Keratinocyte (primary cell): ENCODE measurements at regions not wholly inside any gene's neighbourhood (a gene's known extent, or its start where the extent isn't known, plus 50 kb on each side); places are given as distances from the start of the nearest gene placed in this dataset.

Experiments
- DNase-seq: peaks from one replicate; pipeline ENCODE4 v3.0.0-alpha.2; 2011; ENCODE audit warnings: low read depth, missing footprints, low spot score
- FAIRE-seq: peaks from 2 replicates; lab custom pipeline; 2011; peaks lifted over from hg19 to GRCh38; lab: Jason Lieb, UNC
- H2AFZ ChIP-seq: 2 replicates; pipeline ENCODE4 v1.6.0; 2012; ENCODE audit warnings: low read length, control low read depth, inconsistent platforms; ENCODE audit not compliant: control insufficient read depth
- H3K27ac ChIP-seq: 2 replicates; pipeline ENCODE4 v1.5.1; 2011; ENCODE audit warnings: low read length; ENCODE audit not compliant: control insufficient read depth, insufficient read depth
- H3K27me3 ChIP-seq: 3 replicates; pipeline ENCODE4 v1.6.0; 2011; ENCODE audit warnings: low read length; ENCODE audit not compliant: control insufficient read depth, insufficient read depth; ENCODE audit errors: extremely low read depth
- H3K36me3 ChIP-seq, 2 experiments: 2 replicates in 1 of 2; 3 replicates in 1 of 2; pipeline ENCODE4 v1.5.1; 2011; ENCODE audit warnings: low read length in 2 of 2, mild to moderate bottlenecking in 1 of 2; ENCODE audit not compliant: control insufficient read depth in 2 of 2, insufficient read depth in 2 of 2; ENCODE audit errors: extremely low read depth in 1 of 2
- H3K4me1 ChIP-seq: 3 replicates; pipeline ENCODE4 v1.5.1; 2011; ENCODE audit warnings: low read length; ENCODE audit not compliant: control insufficient read depth, insufficient read depth; ENCODE audit errors: extremely low read depth
- H3K4me2 ChIP-seq: 3 replicates; pipeline ENCODE4 v1.6.0; 2011; ENCODE audit warnings: low read depth, low read length; ENCODE audit not compliant: control insufficient read depth, insufficient read depth; ENCODE audit errors: extremely low read depth
- H3K4me3 ChIP-seq, 3 experiments: fragments of 200-600 bp in 1 of 3; sonication (generic) in 1 of 3; 2 replicates in 2 of 3; 3 replicates in 1 of 3; pipeline ENCODE4 v1.5.1; 2011 to 2016; ENCODE audit warnings: low read length in 3 of 3, mild to moderate bottlenecking in 3 of 3, control low read depth in 2 of 3, inconsistent platforms in 1 of 3, low read depth in 1 of 3, mixed read lengths in 1 of 3, mixed run types in 1 of 3, moderate library complexity in 1 of 3; ENCODE audit not compliant: control insufficient read depth in 2 of 3, insufficient read depth in 2 of 3; ENCODE audit errors: extremely low read depth in 1 of 3
- H3K79me2 ChIP-seq: 2 replicates; pipeline ENCODE4 v1.6.0; 2012; ENCODE audit warnings: low read length; ENCODE audit not compliant: control insufficient read depth, insufficient read depth
- H3K9ac ChIP-seq: 3 replicates; pipeline ENCODE4 v1.6.0; 2011; ENCODE audit warnings: low read length; ENCODE audit not compliant: control insufficient read depth, insufficient read depth; ENCODE audit errors: extremely low read depth
- H3K9me1 ChIP-seq: 3 replicates; pipeline ENCODE4 v1.6.0; 2011; ENCODE audit warnings: low read length; ENCODE audit not compliant: control insufficient read depth, insufficient read depth; ENCODE audit errors: extremely low read depth
- H3K9me3 ChIP-seq: 2 replicates; pipeline ENCODE4 v1.5.1; 2012; ENCODE audit warnings: low read depth, low read length; ENCODE audit not compliant: control insufficient read depth
- H4K20me1 ChIP-seq: 3 replicates; pipeline ENCODE4 v1.6.0; 2011; ENCODE audit warnings: low read length; ENCODE audit not compliant: control insufficient read depth, insufficient read depth; ENCODE audit errors: extremely low read depth
- CTCF ChIP-seq, 3 experiments: IDR thresholded peaks in 1 of 3; conservative IDR thresholded peaks in 1 of 3; optimal IDR thresholded peaks in 1 of 3; 2 replicates in 2 of 3; 3 replicates in 1 of 3; pipeline versions ENCODE3 to v1.5.1; 2011; ENCODE audit warnings: low read length in 3 of 3, mild to moderate bottlenecking in 3 of 3, moderate library complexity in 2 of 3, control low read depth in 1 of 3, inconsistent platforms in 1 of 3; ENCODE audit not compliant: insufficient read depth in 2 of 3; ENCODE audit errors: extremely low read depth in 1 of 3
- EZH2 ChIP-seq: IDR thresholded peaks from one replicate; pipeline ENCODE4 v1.6.1; 2012; ENCODE audit warnings: inconsistent platforms, mild to moderate bottlenecking, low read length, moderate library complexity
- dilution Hi-C: fragments of 300-500 bp; cut with MboI; formaldehyde crosslinking; loops from one replicate; pipeline ENCODE4 v1.7.0; 2020; ENCODE audit warnings: low sequenced_read_pairs; ENCODE audit not compliant: extremely low pct_ligation_motif_present

GRCh38 chr4:181475781-181476507 is 767.3 kb upstream of the TENM3 start:
- H3K9me3 ChIP-seq, result no peaks in the 10 kb centered on the region
- no peak overlapping the region for H3K27ac ChIP-seq
- H3K79me2 ChIP-seq, result no peaks in the 10 kb centered on the region
- no peak for TF ChIP-seq EZH2
- TF ChIP-seq CTCF (optimal IDR thresholded peaks at IDR 0.05 in 1 of 3, IDR thresholded peaks at IDR 0.05 in 1 of 3, conservative IDR thresholded peaks at IDR 0.05 in 1 of 3; ENCODE audit: extremely low read depth in 1 of 3, insufficient read depth in 2 of 3, low read length in 3 of 3), result no peak
- no peak for DNase-seq
- no peaks in the 10 kb centered on the region for H3K9me1 ChIP-seq
- no peak overlapping the region for H2AFZ ChIP-seq
- no peaks in the 10 kb centered on the region for H3K4me1 ChIP-seq
- dilution Hi-C loops, result no loop called here
- H3K4me2 ChIP-seq, result no peak overlapping the region
- H3K9ac ChIP-seq, result no peak overlapping the region
- H3K36me3 ChIP-seq, result no peaks in the 10 kb centered on the region
- H4K20me1 ChIP-seq, result no peaks in the 10 kb centered on the region
- FAIRE-seq, result no peak
- H3K27me3 ChIP-seq, result no peaks in the 10 kb centered on the region
- H3K4me3 ChIP-seq, result no peak overlapping the region

GRCh38 chr4:181476508-181476890 is 766.7 kb upstream of the TENM3 start:
- no peaks in the 10 kb centered on the region for H4K20me1 ChIP-seq
- dilution Hi-C loops, result no loop called here
- H3K79me2 ChIP-seq, result no peaks in the 10 kb centered on the region
- H3K4me2 ChIP-seq, result no peak overlapping the region
- no peak overlapping the region for H3K4me3 ChIP-seq
- no peak for TF ChIP-seq CTCF (optimal IDR thresholded peaks at IDR 0.05 in 1 of 3, IDR thresholded peaks at IDR 0.05 in 1 of 3, conservative IDR thresholded peaks at IDR 0.05 in 1 of 3; ENCODE audit: extremely low read depth in 1 of 3, insufficient read depth in 2 of 3, low read length in 3 of 3)
- no peaks in the 10 kb centered on the region for H3K4me1 ChIP-seq
- H3K36me3 ChIP-seq, result no peaks in the 10 kb centered on the region
- H2AFZ ChIP-seq, result no peak overlapping the region
- H3K9me3 ChIP-seq, result no peaks in the 10 kb centered on the region
- no peaks in the 10 kb centered on the region for H3K9me1 ChIP-seq
- H3K9ac ChIP-seq, result no peak overlapping the region
- H3K27me3 ChIP-seq, result no peaks in the 10 kb centered on the region
- FAIRE-seq (no peak), DNase-seq (no peak)
- no peak overlapping the region for H3K27ac ChIP-seq
